Urinary bladder (tissue), 3 donors: ENCODE measurements at regions not wholly inside any gene's neighbourhood (a gene's known extent, or its start where the extent isn't known, plus 50 kb on each side); places are given as distances from the start of the nearest gene placed in this dataset.

Experiments used
- DNase-seq: peaks from one replicate; pipeline ENCODE4 v3.0.0-alpha.2; 2015; ENCODE audit errors: extremely low spot score
- H3K27ac ChIP-seq: one replicate; pipeline ENCODE4 v1.5.1; 2013; ENCODE audit warnings: low read depth, mild to moderate bottlenecking, moderate library complexity
- H3K36me3 ChIP-seq: one replicate; pipeline ENCODE4 v1.6.1; 2013; ENCODE audit warnings: mild to moderate bottlenecking, moderate library complexity; ENCODE audit not compliant: insufficient read depth
- H3K4me1 ChIP-seq: one replicate; pipeline ENCODE4 v1.6.1; 2013; ENCODE audit warnings: mild to moderate bottlenecking, moderate library complexity; ENCODE audit not compliant: insufficient read depth
- H3K4me3 ChIP-seq: one replicate; pipeline ENCODE4 v1.5.1; 2013; ENCODE audit warnings: low read depth, low read length
- WGBS: extraction: QIAGEN DNeasy Blood & Tissue Kit; methylation state at CpG from one replicate; pipeline ENCODE4 v1.1.7; 2013; 5-methylcytosine and 5-hydroxymethylcytosine counted together
- donor health status: healthy with polysubstance abuse.
- donor health status: healthy.

DNA sequence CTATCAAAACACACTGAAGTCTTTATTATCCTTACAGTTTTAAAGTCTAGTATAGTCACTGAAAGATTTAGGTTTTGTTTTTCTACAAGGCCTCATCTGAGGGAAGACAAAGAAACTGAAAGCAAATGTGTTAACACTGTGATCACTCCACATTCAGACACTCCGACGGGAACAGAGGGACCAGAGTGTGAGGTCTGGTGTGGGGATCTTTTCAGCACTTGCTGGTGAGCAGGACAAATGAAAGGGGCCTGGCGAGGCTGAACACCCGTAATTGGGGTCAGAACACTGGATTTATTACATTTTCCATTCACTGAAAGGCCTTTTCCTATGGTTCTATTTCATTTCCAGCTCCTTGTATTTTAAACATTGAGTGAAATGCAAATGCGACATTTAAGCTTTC, 910.5 kb downstream of the CDH11 start:
- WGBS, result 68% methylated on average over 5 of the region's 5 CpGs
- Histone ChIP-seq H3K27ac (no peak overlapping the region), H3K4me1 (no peaks in the 10 kb centered on the region), H3K4me3 (no peak overlapping the region), H3K36me3 (no peaks in the 10 kb centered on the region)
- DNase-seq, result no peak

DNA sequence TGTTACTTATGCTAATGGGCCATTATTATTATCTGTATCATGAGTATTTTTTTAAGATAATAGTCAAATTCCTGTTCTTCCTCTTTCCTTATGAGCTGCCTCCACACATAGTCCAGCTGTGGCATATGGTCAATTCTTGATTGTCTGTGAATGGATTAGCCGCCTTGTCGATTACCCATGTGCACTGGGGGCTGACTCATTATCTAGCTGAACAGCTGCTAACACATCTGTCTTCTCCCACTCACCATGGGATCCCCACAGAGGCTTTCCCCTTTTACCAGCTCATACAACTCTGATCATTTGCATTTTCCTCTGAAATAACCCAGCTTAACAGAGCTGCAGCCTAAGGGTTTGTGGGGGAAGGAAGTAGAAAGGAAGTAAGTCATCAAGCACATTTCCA, 915.0 kb downstream of the CDH11 start:
- H3K4me1 ChIP-seq, result no peaks in the 10 kb centered on the region
- no peaks in the 10 kb centered on the region for H3K36me3 ChIP-seq
- no peak overlapping the region for H3K27ac ChIP-seq
- WGBS, result 53% methylated on average over 2 of the region's 2 CpGs
- no peak overlapping the region for H3K4me3 ChIP-seq
- DNase-seq, result no peak

DNA sequence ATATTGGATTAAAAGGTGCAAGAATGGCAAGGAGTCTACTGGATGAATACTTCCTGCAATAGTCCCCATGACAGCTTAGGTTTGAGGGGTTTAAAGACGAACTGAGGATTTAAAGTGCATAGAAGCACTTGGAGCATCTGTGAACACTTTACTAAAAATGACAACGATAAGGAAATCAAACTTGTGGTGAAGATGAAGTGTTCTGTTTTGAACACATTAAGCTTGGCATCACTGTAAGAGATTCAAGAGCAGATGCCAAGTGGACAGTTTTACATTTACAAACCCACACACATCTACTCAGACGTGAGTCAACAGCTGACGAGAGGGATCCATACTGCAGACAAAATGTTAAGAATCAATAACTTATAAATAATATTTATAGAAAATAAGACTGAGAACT, 918.7 kb downstream of the CDH11 start:
- H3K4me1 ChIP-seq, result no peaks in the 10 kb centered on the region
- no peak overlapping the region for H3K4me3 ChIP-seq
- WGBS, result 77% methylated on average over 4 of the region's 4 CpGs
- no peak overlapping the region for H3K27ac ChIP-seq
- no peak for DNase-seq
- H3K36me3 ChIP-seq, result no peaks in the 10 kb centered on the region

DNA sequence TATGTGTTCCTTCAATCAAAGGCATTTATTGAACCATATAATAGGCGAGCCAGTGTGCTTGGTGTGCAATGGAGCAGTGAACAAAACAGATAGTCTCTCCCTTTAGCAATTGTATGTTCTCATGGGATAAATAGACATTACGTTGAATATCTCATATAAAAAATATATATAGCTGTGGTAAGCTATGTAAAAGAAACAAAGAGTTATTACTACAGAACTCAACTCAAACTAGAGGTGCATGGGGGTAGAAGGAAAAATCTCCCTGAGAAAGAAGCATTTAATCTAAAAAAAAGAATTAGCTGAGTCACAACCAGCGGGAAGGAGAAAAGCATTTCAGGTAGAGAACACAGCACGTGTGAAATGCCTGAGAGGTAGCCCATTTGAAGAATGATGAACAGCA, 919.3 kb downstream of the CDH11 start:
- WGBS, result 84% methylated on average over 4 of the region's 4 CpGs
- no peak overlapping the region for H3K4me3 ChIP-seq
- DNase-seq, result no peak
- H3K4me1 ChIP-seq, result no peaks in the 10 kb centered on the region
- H3K27ac ChIP-seq, result no peak overlapping the region
- H3K36me3 ChIP-seq, result no peaks in the 10 kb centered on the region

GRCh38 chr16:64196444-64196843, 925.4 kb downstream of the CDH11 start:
- Histone ChIP-seq H3K4me3 (no peak overlapping the region), H3K27ac (no peak overlapping the region), H3K4me1 (no peaks in the 10 kb centered on the region), H3K36me3 (peaks cover 2% of the 10 kb centered on the region)
- DNase-seq, result no peak
- 80% methylated on average over 1 of the region's 1 CpG for WGBS

- WGBS, result 36% methylated on average over 3 of the region's 3 CpGs
These were observed 935.9 kb downstream of the CDH11 start for GRCh38 chr16:64185954-64186353.

DNA sequence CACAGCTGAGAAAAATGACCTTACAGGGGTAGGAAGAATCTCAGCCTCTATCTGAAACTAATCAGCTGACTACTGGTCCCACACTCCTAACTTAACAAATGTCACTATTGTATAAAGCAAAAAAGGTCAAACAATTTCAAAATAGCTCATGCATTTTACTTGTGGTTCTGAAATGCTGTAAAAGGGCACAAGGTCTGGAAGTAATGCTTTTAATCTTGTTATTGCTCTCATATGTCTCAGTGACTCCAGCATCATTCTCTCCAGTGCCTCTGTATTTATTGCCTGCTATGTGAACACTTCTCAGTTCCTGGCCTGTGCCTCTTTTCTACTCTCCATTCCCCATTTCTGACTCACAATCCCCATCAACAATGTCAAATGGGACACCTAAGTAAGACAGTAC, 937.7 kb downstream of the CDH11 start:
- H3K36me3 ChIP-seq, result no peaks in the 10 kb centered on the region
- H3K4me3 ChIP-seq, result no peak overlapping the region
- no peaks in the 10 kb centered on the region for H3K4me1 ChIP-seq
- no peak for DNase-seq
- H3K27ac ChIP-seq, result no peak overlapping the region

More at GRCh38 chr16:64185954-64186353, 935.9 kb downstream of the CDH11 start:
- no peaks in the 10 kb centered on the region for H3K36me3 ChIP-seq
- DNase-seq, result no peak
- no peak overlapping the region for H3K4me3 ChIP-seq
- no peak overlapping the region for H3K27ac ChIP-seq
- H3K4me1 ChIP-seq, result no peaks in the 10 kb centered on the region

GRCh38 chr16:64182985-64183384, 938.9 kb downstream of the CDH11 start:
- H3K4me3 ChIP-seq, result no peak overlapping the region
- H3K36me3 ChIP-seq, result no peaks in the 10 kb centered on the region
- WGBS, result 86% methylated on average over 3 of the region's 3 CpGs
- DNase-seq, result no peak
- H3K27ac ChIP-seq, result no peak overlapping the region
- no peaks in the 10 kb centered on the region for H3K4me1 ChIP-seq

- no peak for DNase-seq
- Histone ChIP-seq H3K4me1 (no peaks in the 10 kb centered on the region), H3K27ac (no peak overlapping the region), H3K4me3 (no peak overlapping the region), H3K36me3 (no peaks in the 10 kb centered on the region)
- WGBS, result 72% methylated on average over 4 of the region's 4 CpGs
These were observed 940.5 kb downstream of the CDH11 start for GRCh38 chr16:64181271-64181925.

- H3K4me3 ChIP-seq, result no peak overlapping the region
- no peak overlapping the region for H3K27ac ChIP-seq
- no peaks in the 10 kb centered on the region for H3K4me1 ChIP-seq
- DNase-seq, result no peak
- no peaks in the 10 kb centered on the region for H3K36me3 ChIP-seq
- WGBS, result 62% methylated on average over 4 of the region's 4 CpGs
These were observed 941.5 kb downstream of the CDH11 start for GRCh38 chr16:64180136-64180900.

DNA sequence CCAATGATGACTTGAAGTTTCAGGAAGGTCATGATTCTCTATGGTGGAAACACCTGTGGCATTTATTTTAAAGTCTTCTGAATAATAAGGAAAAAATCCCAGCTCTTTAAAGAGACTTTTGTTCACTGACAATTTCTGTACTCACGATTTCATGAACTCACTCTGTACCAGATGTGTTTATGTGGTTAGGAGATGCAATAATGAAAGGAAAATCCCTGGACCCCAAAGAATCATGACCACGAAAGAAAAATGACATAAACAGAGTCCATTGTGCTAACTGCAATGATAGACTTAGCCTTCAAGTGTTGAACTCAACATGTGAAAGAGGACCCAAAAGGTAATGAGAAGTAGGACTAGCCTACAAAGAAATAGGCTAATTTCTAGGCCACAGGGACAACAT, 947.5 kb downstream of the CDH11 start:
- H3K4me3 ChIP-seq, result no peak overlapping the region
- no peaks in the 10 kb centered on the region for H3K36me3 ChIP-seq
- no peaks in the 10 kb centered on the region for H3K4me1 ChIP-seq
- H3K27ac ChIP-seq, result no peak overlapping the region
- 61% methylated on average over 2 of the region's 2 CpGs for WGBS
- DNase-seq, result no peak

DNA sequence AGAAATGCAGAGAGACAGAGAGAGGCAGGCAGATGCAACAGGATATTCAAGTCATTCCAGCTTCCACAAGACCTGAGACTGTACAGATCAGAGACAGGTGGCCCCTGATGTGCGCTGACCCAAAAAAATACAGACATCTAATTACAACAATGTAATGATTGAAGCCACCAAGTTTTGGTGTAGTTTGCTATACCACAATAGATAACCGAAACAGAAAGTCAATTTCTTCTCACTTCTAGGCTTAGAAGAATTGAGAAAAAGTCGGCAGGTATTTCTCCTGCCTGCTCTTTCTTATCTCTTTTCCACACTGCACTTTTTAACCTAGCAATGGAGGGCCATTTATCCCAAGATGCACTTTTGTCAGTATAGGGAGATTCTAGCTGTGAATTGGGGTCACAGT, 949.2 kb downstream of the CDH11 start:
- H3K4me1 ChIP-seq, result no peaks in the 10 kb centered on the region
- H3K4me3 ChIP-seq, result no peak overlapping the region
- H3K27ac ChIP-seq, result no peak overlapping the region
- DNase-seq, result no peak
- H3K36me3 ChIP-seq, result no peaks in the 10 kb centered on the region
- WGBS, result 86% methylated on average over 3 of the region's 3 CpGs

DNA sequence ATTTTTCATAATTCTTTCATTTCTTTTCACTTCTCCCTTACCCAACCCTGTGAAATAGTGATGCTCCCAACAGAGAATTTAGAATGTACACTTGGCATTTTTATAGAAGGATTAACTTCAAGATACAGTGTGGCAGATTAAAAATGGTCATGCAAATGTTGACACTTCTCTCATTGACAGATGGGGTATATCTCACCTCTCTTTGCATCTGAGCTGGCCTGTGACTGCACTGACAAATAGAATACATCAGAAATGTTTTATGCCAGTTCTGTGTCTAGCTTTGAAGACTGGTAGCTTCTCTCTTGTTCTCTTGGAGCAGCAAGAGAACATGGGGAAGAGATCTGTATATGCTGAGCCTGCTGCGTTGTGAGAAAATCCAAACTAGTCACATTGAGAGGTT, 949.6 kb downstream of the CDH11 start:
- Histone ChIP-seq H3K27ac (no peak overlapping the region), H3K36me3 (no peaks in the 10 kb centered on the region)
- 80% methylated on average over 1 of the region's 1 CpG for WGBS

DNA sequence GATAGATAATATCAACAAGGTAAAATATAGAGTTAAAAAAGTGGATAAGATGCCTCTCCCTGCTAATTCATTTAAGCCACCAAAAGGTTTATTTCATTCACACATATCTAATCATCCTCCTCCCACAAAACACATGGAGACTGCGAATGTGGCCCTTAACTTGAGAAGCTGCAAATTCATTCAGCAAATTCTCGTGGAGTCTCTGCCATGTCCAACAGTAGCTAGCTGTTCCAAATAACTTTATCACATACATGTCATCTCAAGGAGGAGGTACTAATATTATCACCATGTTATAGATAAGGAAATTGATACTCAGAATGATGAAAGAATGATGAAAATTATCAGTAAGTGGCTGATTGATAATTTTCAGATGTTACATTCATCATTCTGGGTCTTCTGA, 950.2 kb downstream of the CDH11 start:
- Histone ChIP-seq H3K36me3 (no peaks in the 10 kb centered on the region), H3K27ac (no peak overlapping the region), H3K4me3 (no peak overlapping the region), H3K4me1 (no peaks in the 10 kb centered on the region)
- no peak for DNase-seq
- 82% methylated on average over 2 of the region's 2 CpGs for WGBS

More for the DNA sequence above, 949.6 kb downstream of the CDH11 start:
- Histone ChIP-seq H3K4me1 (no peaks in the 10 kb centered on the region), H3K4me3 (no peak overlapping the region)
- DNase-seq, result no peak
